T-helper 1 cell treated with Interleukin-12 subunit alpha and Interleukin-12 subunit beta and Interleukin-4 antibody, amounts not matched to agents 30 μg/mL and 1 μg/mL, for 36 hours (primary cell): ENCODE measurements at regions not wholly inside any gene's neighbourhood (a gene's known extent, or its start where the extent isn't known, plus 50 kb on each side); places are given as distances from the start of the nearest gene placed in this dataset.
A peak's percentile ranks its signal among the peaks of the same experiment; 100 is the strongest.

Source experiments
- H3K27ac Mint-ChIP-seq: one replicate; pipeline ENCODE4 v1.8.0; 2021; ENCODE audit warnings: mild to moderate bottlenecking, mixed read lengths
- H3K27me3 Mint-ChIP-seq: one replicate; pipeline ENCODE4 v1.8.0; 2021; ENCODE audit warnings: low read depth, mixed read lengths
- H3K36me3 Mint-ChIP-seq: one replicate; pipeline ENCODE4 v1.8.0; 2021; ENCODE audit warnings: low read depth, mixed read lengths
- H3K4me1 Mint-ChIP-seq: one replicate; pipeline ENCODE4 v1.8.0; 2021; ENCODE audit warnings: low read depth, mixed read lengths
- H3K4me3 Mint-ChIP-seq: one replicate; pipeline ENCODE4 v1.8.0; 2021; ENCODE audit warnings: mild to moderate bottlenecking, moderate library complexity, mixed read lengths
- H3K9me3 Mint-ChIP-seq: one replicate; pipeline ENCODE4 v1.8.0; 2021; ENCODE audit warnings: mixed read lengths

DNA sequence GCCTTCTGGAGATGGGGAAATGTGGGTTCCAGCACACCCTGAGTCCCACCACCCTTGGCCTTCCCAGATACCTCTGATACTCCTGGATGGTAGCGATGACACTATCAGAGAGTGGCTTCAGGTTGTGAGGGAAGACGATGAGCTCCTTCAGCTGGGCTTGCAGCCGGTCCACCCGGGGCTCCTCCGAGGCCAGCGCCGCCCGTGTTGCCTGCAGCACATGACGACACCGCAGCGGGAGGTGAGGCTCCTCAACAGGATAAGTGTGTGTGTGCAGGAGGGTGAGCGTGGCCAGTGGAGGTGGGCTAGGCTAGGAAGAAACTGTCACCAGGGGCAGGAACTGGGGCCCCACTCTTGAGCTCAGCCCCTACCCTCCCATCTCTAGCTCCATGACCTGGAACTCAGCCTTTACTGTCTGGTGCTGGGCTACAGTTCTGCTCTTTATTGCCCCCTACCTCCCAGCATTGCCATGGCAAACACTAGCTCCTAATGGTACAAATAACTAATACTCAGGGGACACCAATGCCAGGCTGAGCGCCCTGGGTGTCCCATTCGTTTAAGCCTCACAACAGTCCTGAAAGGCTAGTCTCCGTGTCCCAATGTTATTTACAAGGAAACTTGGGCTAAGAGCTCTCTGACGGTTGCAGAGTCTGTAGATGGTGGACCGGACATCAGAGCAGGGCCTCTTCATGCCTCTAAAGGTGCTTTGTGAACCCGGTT, 64.1 kb downstream of the SYNE3 start:
- Mint-ChIP-seq H3K4me3 (no peak overlapping the region), H3K9me3 (no peaks in the 10 kb centered on the region), H3K27ac (no peak overlapping the region), H3K27me3 (no peaks in the 10 kb centered on the region), H3K36me3 (peaks cover 37% of the 10 kb centered on the region), H3K4me1 (no peaks in the 10 kb centered on the region)

- Mint-ChIP-seq H3K36me3 (peaks cover 38% of the 10 kb centered on the region), H3K27ac (no peak overlapping the region), H3K27me3 (no peaks in the 10 kb centered on the region), H3K9me3 (no peaks in the 10 kb centered on the region), H3K4me1 (no peaks in the 10 kb centered on the region), H3K4me3 (no peak overlapping the region)
Measured at GRCh38 chr14:95449131-95449530, 67.3 kb downstream of the SYNE3 start.

- no peaks in the 10 kb centered on the region for H3K9me3 Mint-ChIP-seq
- peaks cover 36% of the 10 kb centered on the region for H3K36me3 Mint-ChIP-seq
- H3K27ac Mint-ChIP-seq = peak overlapping the region; percentile 52
- peaks cover 3% of the 10 kb centered on the region for H3K4me1 Mint-ChIP-seq
- no peaks in the 10 kb centered on the region for H3K27me3 Mint-ChIP-seq
- no peak overlapping the region for H3K4me3 Mint-ChIP-seq
Measured at GRCh38 chr14:95446470-95446869, 70.0 kb downstream of the SYNE3 start.

- H3K9me3 Mint-ChIP-seq = no peaks in the 10 kb centered on the region
- no peaks in the 10 kb centered on the region for H3K27me3 Mint-ChIP-seq
- peaks cover 33% of the 10 kb centered on the region for H3K36me3 Mint-ChIP-seq
- H3K4me1 Mint-ChIP-seq = peaks cover 3% of the 10 kb centered on the region
- peak overlapping the region; percentile 24 for H3K27ac Mint-ChIP-seq
- no peak overlapping the region for H3K4me3 Mint-ChIP-seq
Measured at GRCh38 chr14:95445676-95446075, 70.8 kb downstream of the SYNE3 start.

GRCh38 chr14:95445161-95445560, 71.3 kb downstream of the SYNE3 start:
- Mint-ChIP-seq H3K4me1 (peaks cover 3% of the 10 kb centered on the region), H3K27ac (no peak overlapping the region), H3K4me3 (no peak overlapping the region), H3K36me3 (peaks cover 35% of the 10 kb centered on the region), H3K27me3 (no peaks in the 10 kb centered on the region), H3K9me3 (no peaks in the 10 kb centered on the region)

DNA sequence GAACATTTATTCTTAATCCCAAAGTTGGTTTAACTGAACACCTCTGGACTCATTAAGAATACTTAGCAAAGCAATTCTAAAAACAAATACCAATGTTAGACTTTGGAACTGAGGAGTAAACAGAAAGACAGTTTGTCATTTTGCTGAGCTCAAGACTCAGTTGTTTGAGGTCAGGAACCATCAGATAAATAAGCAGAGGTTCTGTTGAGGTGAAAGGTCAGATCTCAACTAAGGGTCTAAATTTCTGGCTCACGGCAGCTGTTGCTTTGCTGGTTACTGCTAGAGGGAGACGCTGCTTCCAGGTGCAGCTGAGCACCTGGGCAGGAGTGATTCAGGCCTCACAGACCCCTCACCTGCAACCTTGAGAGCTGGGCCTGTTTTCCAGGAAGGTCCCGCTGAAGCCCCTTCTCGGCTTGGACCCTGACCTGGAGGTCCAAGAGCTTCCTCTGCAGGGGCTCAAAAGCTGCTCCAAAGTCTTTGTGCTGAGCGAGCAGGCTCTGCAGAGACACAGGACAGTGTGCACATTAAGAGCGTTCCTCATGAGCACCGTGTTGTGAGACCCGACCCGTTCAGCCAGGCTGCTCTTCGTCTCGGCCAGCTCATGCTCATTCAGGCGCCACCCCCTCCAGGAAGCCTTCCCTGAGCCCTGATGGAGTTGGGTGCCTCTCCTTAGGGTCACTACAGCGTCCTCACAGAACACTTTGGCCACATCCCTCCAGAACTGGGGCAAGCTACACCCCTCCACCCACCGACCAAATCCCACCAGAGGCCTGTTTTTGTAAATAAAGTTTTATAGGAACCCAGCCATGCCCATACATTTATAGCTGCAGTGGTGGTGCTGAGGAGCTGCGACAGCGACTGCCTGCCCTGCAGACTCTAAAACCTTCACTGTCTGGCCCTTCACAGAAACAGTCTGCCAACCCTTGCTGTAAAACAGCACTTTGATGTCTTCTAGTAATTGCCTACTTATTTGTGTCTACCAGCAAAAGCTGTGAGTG, 72.0 kb downstream of the SYNE3 start:
- H3K9me3 Mint-ChIP-seq = no peaks in the 10 kb centered on the region
- H3K4me3 Mint-ChIP-seq = no peak overlapping the region
- peaks cover 3% of the 10 kb centered on the region for H3K4me1 Mint-ChIP-seq
- H3K27ac Mint-ChIP-seq = no peak overlapping the region
- no peaks in the 10 kb centered on the region for H3K27me3 Mint-ChIP-seq
- H3K36me3 Mint-ChIP-seq = peaks cover 31% of the 10 kb centered on the region

GRCh38 chr14:95442633-95443021, 73.8 kb downstream of the SYNE3 start:
- H3K4me3 Mint-ChIP-seq = no peak overlapping the region
- H3K4me1 Mint-ChIP-seq = peaks cover 3% of the 10 kb centered on the region
- peak overlapping the region; percentile 7 for H3K27ac Mint-ChIP-seq
- peaks cover 27% of the 10 kb centered on the region for H3K36me3 Mint-ChIP-seq
- no peaks in the 10 kb centered on the region for H3K9me3 Mint-ChIP-seq
- H3K27me3 Mint-ChIP-seq = no peaks in the 10 kb centered on the region

DNA sequence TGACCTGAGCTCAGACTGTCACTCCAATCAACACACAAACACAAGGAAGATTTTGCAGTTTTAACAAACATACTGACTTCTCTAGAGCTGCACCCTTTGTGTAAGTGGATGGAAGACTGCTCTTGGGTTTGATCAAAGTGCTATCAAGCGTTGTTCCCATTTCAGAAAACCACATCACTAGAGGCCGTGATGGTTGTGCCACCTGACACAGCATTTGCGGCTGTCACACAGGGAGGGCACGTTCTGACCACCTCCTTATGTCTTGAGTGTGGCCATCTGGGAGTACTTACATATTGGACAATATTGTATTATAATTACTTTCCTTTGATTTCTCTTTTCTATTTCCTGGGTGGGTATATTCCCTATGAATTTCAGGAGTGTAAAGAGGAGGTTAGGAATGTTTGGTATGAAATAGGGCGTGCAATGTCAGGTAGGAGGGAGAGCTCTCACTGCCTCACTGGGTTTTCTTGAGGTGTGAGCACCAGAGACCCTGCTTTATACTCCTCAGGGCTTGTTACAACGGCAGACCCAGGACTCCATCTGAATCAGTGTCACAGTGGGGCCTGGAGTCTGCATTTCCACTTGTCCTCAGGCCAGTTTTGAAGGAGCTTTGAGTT, 74.3 kb downstream of the SYNE3 start:
- Mint-ChIP-seq H3K27me3 (no peaks in the 10 kb centered on the region), H3K36me3 (peaks cover 28% of the 10 kb centered on the region), H3K4me3 (no peak overlapping the region), H3K4me1 (peaks cover 3% of the 10 kb centered on the region), H3K9me3 (no peaks in the 10 kb centered on the region), H3K27ac (no peak overlapping the region)

GRCh38 chr14:95440951-95441350, 75.5 kb downstream of the SYNE3 start:
- Mint-ChIP-seq H3K36me3 (peaks cover 34% of the 10 kb centered on the region), H3K27me3 (no peaks in the 10 kb centered on the region), H3K27ac (no peak overlapping the region), H3K4me3 (no peak overlapping the region), H3K9me3 (no peaks in the 10 kb centered on the region), H3K4me1 (peaks cover 6% of the 10 kb centered on the region)

GRCh38 chr14:95440496-95440895, 76.0 kb downstream of the SYNE3 start:
- Mint-ChIP-seq H3K4me3 (no peak overlapping the region), H3K4me1 (peaks cover 6% of the 10 kb centered on the region), H3K27me3 (no peaks in the 10 kb centered on the region), H3K9me3 (no peaks in the 10 kb centered on the region), H3K36me3 (peaks cover 37% of the 10 kb centered on the region), H3K27ac (no peak overlapping the region)

DNA sequence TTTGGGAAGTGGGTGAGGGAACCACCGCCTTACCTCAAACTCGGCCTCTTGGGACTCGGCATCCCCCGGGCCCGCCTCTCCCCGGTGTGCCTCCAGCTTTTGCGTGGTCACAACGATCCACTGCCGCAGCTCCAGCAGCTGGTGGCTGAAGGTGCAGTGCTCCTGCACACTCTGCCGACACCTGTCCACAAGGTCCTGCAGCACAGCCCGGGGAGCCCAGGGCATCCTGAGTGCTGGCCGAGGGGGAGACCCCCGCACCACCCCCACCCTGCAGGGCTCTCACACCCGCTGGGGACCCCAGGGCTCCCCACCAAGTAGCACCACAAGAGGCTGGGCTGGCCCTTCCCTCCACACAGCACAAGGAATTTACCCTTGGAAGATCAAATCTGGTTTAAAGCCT, 76.6 kb downstream of the SYNE3 start:
- Mint-ChIP-seq H3K27me3 (no peaks in the 10 kb centered on the region), H3K9me3 (no peaks in the 10 kb centered on the region), H3K4me1 (peaks cover 6% of the 10 kb centered on the region), H3K4me3 (no peak overlapping the region), H3K36me3 (peaks cover 38% of the 10 kb centered on the region), H3K27ac (no peak overlapping the region)

DNA sequence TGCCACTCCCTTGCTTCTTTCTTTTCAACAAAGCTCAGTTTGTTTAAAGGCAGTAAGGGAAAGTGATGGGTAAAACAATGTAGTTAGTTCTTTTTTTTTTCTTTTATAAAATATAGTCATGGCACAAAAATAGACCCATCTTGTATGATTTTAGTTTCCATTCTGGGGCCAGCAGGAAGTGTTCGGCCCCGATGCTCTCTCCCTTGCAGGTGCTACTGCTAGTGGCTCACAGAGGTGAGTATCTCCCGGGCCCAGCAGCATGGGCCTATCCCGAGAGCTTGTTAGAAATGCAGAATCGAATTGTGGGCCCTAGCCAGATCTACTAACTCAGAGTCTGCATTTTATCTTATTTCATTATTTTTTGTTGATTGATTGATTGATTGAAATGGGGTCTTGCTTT, 78.7 kb downstream of the SYNE3 start:
- H3K27me3 Mint-ChIP-seq = no peaks in the 10 kb centered on the region
- no peaks in the 10 kb centered on the region for H3K9me3 Mint-ChIP-seq
- H3K36me3 Mint-ChIP-seq = peaks cover 43% of the 10 kb centered on the region
- no peak overlapping the region for H3K27ac Mint-ChIP-seq
- peaks cover 5% of the 10 kb centered on the region for H3K4me1 Mint-ChIP-seq
- H3K4me3 Mint-ChIP-seq = no peak overlapping the region

- H3K4me3 Mint-ChIP-seq = no peak overlapping the region
- no peaks in the 10 kb centered on the region for H3K9me3 Mint-ChIP-seq
- no peaks in the 10 kb centered on the region for H3K27me3 Mint-ChIP-seq
- H3K27ac Mint-ChIP-seq = no peak overlapping the region
- H3K36me3 Mint-ChIP-seq = peaks cover 47% of the 10 kb centered on the region
- H3K4me1 Mint-ChIP-seq = peaks cover 3% of the 10 kb centered on the region
Measured at GRCh38 chr14:95436354-95436753, 80.1 kb downstream of the SYNE3 start.

- Mint-ChIP-seq H3K27me3 (no peaks in the 10 kb centered on the region), H3K9me3 (no peaks in the 10 kb centered on the region), H3K4me1 (peaks cover 3% of the 10 kb centered on the region), H3K27ac (no peak overlapping the region), H3K4me3 (no peak overlapping the region), H3K36me3 (peaks cover 48% of the 10 kb centered on the region)
Measured at GRCh38 chr14:95434121-95434520, 82.3 kb downstream of the SYNE3 start.
